Pancreas (tissue), 10 donors: ENCODE measurements at regions not wholly inside any gene's neighbourhood (a gene's known extent, or its start where the extent isn't known, plus 50 kb on each side); places are given as distances from the start of the nearest gene placed in this dataset.

Experiments
- ATAC-seq, 4 donors: fragments of 200-7000 bp; cut with Tn5 transposase; one replicate each; pipeline versions ENCODE4 v1.8.0 to v1.9.1; 2020; ENCODE audit warnings: mild to moderate bottlenecking in 4 of 4, moderate library complexity in 4 of 4
- DNase-seq, 6 donors: peaks; one replicate each; pipeline ENCODE4 v3.0.0-alpha.2; 2020
- FAIRE-seq: peaks from 2 replicates; lab custom pipeline; 2012; peaks lifted over from hg19 to GRCh38; lab: Jason Lieb, UNC
- H3K27ac ChIP-seq, 4 donors: fragments of 200-600 bp; sonication (generic); 1 replicate in 3 of 4; 2 replicates in 1 of 4; pipeline versions ENCODE4 v1.5.0 to v1.8.0; 2020
- H3K27me3 ChIP-seq, 4 donors: fragments of 200-600 bp; one replicate each; pipeline ENCODE4 v1.8.0; 2021
- H3K36me3 ChIP-seq, 3 donors: fragments of 200-600 bp; sonication (generic) in 1 of 3; one replicate each; pipeline versions ENCODE4 v1.5.0 to v1.8.0; 2020 to 2021
- H3K4me1 ChIP-seq, 3 donors: fragments of 200-600 bp; one replicate each; pipeline ENCODE4 v1.8.0; 2021
- H3K4me3 ChIP-seq, 4 donors: fragments of 200-600 bp; sonication (generic) in 2 of 4; one replicate each; pipeline versions ENCODE4 v1.5.0 to v1.8.0; 2020 to 2021
- H3K9me3 ChIP-seq, 4 donors: fragments of 200-600 bp; one replicate each; pipeline ENCODE4 v1.8.0; 2021
- WGBS, 2 donors: extraction: QIAGEN DNeasy Blood & Tissue Kit; methylation state at CpG; one replicate each; pipeline ENCODE4 v1.1.7; 2013; 5-methylcytosine and 5-hydroxymethylcytosine counted together
- intact Hi-C, 3 donors: fragments of 100-400 bp; cut with DNase I; formaldehyde crosslinking; loops; one replicate each; pipeline versions ENCODE4 v1.11.1 to v1.14.2; 2022
- TF ChIP-seq, protein P1 (sequence below), 4 donors: fragments of 200-600 bp; sonication (generic) in 3 of 4; IDR thresholded peaks; one replicate each; pipeline versions ENCODE4 v1.5.0 to v1.8.0; 2021; ENCODE audit warnings: antibody characterized with exemption in 4 of 4
- donor health status: healthy with polysubstance abuse.
- donor health status: DM: no; HTN: no; CAD: no; lungs with moderate emphysema.
- donor health status: DM: no; HTN: no; CAD: no.
- donor health status: control.
- donor health status: control.
- donor health status: Bipolar disorder and iron deficiency.
- donor health status: DM: yes; HTN: yes; CAD: no.
- donor health status: DM: no; HTN: no; CAD: no.
- donor health status: DM: no; HTN: no; CAD: no.
- donor health status: DM: yes; HTN: yes; CAD: no.

DNA sequence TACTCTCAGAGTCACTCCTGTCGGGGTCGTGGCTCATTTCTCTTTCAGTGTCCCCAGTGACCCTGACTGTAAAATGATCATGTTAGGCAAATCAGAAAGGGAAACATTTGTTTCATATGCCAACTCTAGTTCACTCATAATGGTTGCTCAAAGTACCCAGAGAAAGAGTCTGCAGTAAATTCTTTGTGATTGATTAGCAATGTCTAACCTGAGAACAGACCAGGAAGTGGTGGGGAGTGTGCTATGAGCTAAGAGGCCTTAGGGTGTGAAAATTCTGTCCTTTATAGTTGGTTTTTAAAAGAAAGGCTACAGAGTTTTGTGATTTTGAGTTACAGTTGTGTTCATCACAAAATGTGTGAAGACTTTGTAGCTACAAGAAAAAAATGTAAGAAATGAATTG is 108.9 kb downstream of the EDEM1 start:
- intact Hi-C loops = no loop called here
- DNase-seq (no peak), FAIRE-seq (no peak), ATAC-seq (no peak)
- 92% methylated on average over 2 of the region's 2 CpGs for WGBS, 2 donors
- Histone ChIP-seq H3K36me3 (no peaks in the 10 kb centered on the region), H3K27ac (no peak overlapping the region), H3K27me3 (no peaks in the 10 kb centered on the region), H3K9me3 (no peaks in the 10 kb centered on the region), H3K4me1 (no peaks in the 10 kb centered on the region), H3K4me3 (no peak overlapping the region)
- TF ChIP-seq, protein P1, sequence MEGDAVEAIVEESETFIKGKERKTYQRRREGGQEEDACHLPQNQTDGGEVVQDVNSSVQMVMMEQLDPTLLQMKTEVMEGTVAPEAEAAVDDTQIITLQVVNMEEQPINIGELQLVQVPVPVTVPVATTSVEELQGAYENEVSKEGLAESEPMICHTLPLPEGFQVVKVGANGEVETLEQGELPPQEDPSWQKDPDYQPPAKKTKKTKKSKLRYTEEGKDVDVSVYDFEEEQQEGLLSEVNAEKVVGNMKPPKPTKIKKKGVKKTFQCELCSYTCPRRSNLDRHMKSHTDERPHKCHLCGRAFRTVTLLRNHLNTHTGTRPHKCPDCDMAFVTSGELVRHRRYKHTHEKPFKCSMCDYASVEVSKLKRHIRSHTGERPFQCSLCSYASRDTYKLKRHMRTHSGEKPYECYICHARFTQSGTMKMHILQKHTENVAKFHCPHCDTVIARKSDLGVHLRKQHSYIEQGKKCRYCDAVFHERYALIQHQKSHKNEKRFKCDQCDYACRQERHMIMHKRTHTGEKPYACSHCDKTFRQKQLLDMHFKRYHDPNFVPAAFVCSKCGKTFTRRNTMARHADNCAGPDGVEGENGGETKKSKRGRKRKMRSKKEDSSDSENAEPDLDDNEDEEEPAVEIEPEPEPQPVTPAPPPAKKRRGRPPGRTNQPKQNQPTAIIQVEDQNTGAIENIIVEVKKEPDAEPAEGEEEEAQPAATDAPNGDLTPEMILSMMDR (IDR thresholded peaks at IDR 0.05) = no peak

DNA sequence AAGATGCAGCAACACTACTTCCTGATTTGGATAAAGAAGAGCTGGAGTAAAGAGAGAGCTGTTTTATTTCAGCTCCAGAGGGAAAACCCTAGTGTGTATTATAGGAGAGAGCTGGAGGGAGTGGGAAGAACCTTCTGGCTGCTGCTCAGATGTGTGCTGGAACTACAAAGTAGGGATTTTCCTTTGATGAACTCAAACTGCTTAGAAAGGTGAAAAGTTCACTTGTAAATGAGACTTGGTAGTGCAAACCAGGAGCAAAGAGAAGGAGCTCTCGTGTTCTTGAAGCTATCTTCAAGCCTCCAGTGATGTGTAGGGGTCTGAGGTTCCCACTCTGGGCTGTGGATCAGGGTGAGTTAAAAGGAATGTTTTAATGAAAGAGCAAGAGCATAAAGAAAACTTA is 110.4 kb downstream of the EDEM1 start:
- WGBS, 2 donors = 41 to 48% methylated on average over 1 of the region's 1 CpG
- Histone ChIP-seq H3K36me3 (no peaks in the 10 kb centered on the region), H3K27me3 (no peaks in the 10 kb centered on the region), H3K9me3 (no peaks in the 10 kb centered on the region), H3K27ac (no peak overlapping the region), H3K4me1 (no peaks in the 10 kb centered on the region), H3K4me3 (no peak overlapping the region)
- TF ChIP-seq, protein P1 (IDR thresholded peaks at IDR 0.05) = no peak
- peak in 1 of 4 donors; percentile 34 for ATAC-seq
- no peak for DNase-seq
- intact Hi-C loops = no loop called here
- FAIRE-seq = no peak

DNA sequence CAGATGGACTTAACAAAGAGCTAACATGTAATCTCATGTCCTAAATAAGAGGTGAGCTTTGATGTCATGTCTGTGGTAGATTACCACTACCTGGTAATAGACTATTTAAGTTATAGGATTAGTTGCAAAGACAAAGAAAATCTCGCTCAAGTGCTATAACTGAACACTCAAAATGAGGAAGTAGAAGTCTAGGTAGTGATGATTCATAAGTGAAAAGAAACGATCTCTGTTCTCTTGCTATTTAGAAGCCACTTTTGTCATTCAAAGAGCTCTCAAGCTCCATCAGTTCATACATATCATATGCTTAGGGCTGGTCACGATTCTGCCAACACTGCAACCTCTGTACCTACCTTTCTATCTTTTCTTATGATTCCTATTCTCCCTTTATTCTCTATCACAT is 110.9 kb downstream of the EDEM1 start:
- FAIRE-seq = no peak
- no peak for ATAC-seq
- H3K9me3 ChIP-seq = no peaks in the 10 kb centered on the region
- WGBS, 2 donors = 65 to 78% methylated on average over 3 of the region's 3 CpGs
- intact Hi-C loops = no loop called here
- no peaks in the 10 kb centered on the region for H3K27me3 ChIP-seq
- H3K36me3 ChIP-seq = no peaks in the 10 kb centered on the region
- no peaks in the 10 kb centered on the region for H3K4me1 ChIP-seq
- H3K27ac ChIP-seq = no peak overlapping the region
- DNase-seq = no peak
- TF ChIP-seq, protein P1 (IDR thresholded peaks at IDR 0.05) = no peak
- H3K4me3 ChIP-seq = no peak overlapping the region

DNA sequence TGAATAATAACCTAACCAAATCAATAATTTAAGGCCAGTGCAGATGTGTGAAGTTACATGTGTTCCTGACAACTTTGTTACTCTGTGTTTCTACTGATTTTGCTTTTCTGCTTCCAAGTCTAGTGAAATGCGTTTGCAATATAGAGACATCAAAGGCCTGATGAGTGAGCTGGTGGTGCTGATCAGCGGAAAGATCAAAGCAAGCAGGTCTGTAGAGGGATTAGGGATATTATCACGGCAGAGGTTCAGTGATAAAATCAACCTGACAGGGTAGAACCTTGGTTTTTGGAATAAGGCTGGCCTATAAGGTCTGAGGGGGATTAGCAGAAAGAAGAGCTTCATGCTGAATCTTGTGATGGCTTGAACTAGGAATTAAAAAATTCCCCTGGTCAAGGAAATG is 111.7 kb downstream of the EDEM1 start:
- TF ChIP-seq, protein P1 (IDR thresholded peaks at IDR 0.05) = no peak
- Histone ChIP-seq H3K4me1 (no peaks in the 10 kb centered on the region), H3K4me3 (no peak overlapping the region), H3K9me3 (no peaks in the 10 kb centered on the region), H3K27me3 (no peaks in the 10 kb centered on the region), H3K36me3 (no peaks in the 10 kb centered on the region), H3K27ac (no peak overlapping the region)
- intact Hi-C loops = no loop called here
- ATAC-seq (no peak), DNase-seq (no peak), FAIRE-seq (no peak)
- WGBS, 2 donors = 44 to 51% methylated on average over 3 of the region's 3 CpGs

DNA sequence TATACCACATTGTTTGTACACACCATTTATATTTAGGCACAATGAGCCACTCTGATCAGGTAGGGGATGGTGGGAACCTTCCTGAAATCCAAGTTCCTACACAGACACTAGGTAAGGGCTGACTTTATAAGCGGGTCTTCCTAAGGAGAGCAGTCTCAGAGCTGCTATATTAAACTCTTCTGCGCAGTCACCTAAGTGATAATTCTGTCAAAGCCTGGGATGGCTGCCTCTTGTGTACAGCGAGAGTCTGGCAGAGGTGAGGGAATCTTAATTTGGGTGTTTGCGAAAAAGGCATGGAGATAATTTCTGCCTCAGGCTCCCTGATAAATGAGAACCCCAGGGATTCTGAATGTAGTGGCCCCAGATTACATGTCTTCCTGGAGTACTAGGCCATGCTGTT is 113.1 kb downstream of the EDEM1 start:
- H3K9me3 ChIP-seq = no peaks in the 10 kb centered on the region
- no peak overlapping the region for H3K4me3 ChIP-seq
- no peak for ATAC-seq
- no peak overlapping the region for H3K27ac ChIP-seq
- no peak for DNase-seq
- H3K27me3 ChIP-seq = no peaks in the 10 kb centered on the region
- WGBS, 2 donors = 85 to 87% methylated on average over 4 of the region's 4 CpGs
- H3K4me1 ChIP-seq = no peaks in the 10 kb centered on the region
- TF ChIP-seq, protein P1 (IDR thresholded peaks at IDR 0.05) = no peak
- intact Hi-C loops = no loop called here
- no peaks in the 10 kb centered on the region for H3K36me3 ChIP-seq
- no peak for FAIRE-seq
